DMS153 treated with DMSO at 0.1 percent for 48 hours (cell line): ENCODE measurements at regions not wholly inside any gene's neighbourhood (a gene's known extent, or its start where the extent isn't known, plus 50 kb on each side); places are given as distances from the start of the nearest gene placed in this dataset.
"Not testable (repeated sequence)": the region's sequence is repeated elsewhere in the genome, so short reads cannot be mapped to it uniquely, and the experiment has no call there.

Source experiments
- DNase-seq: peaks from one replicate; lab custom pipeline; 2025; ENCODE audit not compliant: unreplicated experiment; lab: John Stamatoyannopoulos, UW

DNA sequence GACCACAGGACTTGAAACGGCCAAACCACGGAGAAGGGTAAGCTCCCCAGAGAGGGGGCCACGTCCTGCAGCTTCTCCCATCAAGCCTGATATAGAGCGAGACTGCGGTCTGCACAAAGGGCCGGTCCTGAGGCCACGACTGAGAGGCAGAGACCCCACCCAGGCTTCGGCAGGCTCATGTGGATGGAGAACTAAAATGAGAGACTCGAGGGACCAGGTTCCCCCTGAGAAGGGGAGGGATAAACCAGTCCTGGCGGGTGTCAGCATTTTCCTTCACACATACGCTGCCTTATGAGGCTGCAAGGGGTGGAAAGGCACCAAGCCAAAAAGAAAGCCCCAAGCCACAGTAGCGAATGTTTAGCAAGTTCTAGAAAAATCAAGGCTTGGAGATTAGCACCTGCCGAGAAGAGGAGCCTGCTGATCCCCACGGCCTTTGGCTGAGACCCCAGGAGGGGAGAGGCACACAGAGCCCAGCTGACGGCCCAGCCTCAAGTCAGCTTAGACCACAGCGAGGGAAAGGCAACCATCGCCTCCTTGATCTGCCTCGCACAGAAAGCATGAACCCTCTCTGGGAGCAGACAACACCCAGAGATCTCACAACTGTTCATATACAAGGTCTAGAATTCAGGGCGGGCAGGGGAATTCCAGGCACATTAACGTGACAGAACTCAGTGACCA is 92.6 kb upstream of the RNF32 start:
- DNase-seq = no peak

DNA sequence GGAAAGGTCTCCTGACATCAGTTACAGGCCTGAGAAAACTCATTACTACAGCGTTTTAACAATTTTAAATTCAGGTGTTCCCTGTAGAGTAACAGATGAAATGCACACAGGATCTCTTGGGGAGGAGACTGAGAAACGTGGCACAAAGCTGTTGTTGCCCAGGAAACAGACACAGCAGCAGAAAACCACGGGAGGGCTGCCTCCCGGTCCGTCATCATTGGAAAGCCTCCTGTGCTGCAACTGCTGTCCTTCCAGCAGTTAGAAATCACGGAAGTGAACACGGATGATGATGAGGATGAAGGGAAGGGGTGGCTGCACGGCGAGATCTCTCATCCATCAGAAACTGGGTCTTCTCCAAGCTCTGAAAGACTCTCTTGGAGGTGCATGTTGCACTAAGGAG is 94.6 kb upstream of the RNF32 start:
- no peak for DNase-seq

DNA sequence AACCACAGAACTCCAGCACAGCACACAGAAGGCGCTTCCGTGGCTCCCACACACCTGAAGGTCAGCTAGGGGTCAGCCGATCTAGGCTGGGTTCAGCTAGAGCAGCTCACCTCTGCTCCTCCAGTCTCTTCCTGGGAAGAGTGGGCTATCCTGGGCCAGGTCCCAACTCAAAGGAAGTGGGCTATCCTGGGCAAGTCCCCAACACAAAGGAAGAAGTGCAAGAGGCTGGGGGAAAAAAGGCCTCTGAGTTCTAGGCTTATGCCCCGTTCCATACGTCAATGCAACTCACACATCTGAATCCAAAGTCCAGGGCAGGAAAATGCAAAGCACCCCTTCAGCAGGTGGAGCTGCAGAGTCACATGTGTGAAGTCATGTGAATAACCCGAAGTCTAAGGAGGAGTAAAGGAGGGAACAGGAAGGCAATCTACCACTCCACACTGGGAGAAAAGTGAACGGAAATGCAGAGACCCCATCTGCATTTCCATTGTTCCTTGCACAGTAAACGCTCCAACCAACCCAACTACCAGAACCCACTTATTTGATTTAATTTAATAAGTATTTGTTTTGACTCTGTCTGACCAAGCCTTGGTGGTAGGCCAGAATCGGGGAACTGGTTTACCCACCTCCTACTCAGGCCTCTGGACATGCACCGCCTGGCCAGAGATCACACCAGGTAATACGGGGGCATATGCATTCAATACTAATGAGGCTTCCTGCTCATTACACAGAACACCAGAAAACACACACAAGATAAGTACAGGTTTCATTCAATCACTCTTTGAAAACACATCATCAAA is 95.5 kb upstream of the RNF32 start:
- DNase-seq = no peak

DNA sequence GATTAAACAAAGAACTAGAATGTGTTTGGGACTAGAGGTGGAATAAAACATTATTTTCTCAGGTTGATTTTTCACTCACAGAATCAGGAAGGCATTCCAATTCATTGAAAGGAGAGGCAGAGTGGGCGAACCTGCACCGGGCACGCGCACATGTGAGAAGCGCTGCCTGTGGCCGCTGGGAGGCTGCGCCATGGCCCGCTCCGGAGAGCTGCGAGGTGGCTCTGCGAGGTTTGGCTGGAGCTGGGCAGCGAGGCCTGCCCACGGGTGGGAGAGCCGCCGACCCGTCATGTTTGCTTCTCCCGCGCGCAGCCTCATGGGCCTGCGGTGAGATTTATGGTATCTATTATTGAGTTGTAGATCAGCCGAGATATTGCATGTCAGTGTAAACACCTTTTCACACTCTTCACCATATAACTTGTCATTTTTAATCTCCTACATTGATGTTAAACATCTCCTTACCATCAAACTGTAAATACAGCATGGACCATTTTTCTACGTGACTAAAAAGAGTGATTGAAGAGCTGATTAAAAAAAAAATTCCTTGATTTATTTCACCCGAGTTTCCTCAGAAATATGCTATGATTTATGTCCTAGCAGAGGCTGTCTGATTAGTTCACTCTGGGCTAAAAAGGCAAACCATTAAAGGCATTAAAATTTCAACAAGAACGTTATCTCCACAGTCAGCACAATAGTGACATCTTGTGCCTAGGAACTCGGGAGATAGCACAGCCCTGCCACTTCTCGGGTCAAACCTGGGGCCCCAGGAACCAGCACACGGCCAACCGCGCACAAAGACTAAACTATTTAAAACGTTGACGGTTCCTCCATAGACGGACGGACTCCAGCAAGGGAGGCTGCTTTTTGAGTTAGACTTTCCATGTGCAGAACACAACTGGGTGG is 96.6 kb upstream of the RNF32 start:
- DNase-seq = no peak

DNA sequence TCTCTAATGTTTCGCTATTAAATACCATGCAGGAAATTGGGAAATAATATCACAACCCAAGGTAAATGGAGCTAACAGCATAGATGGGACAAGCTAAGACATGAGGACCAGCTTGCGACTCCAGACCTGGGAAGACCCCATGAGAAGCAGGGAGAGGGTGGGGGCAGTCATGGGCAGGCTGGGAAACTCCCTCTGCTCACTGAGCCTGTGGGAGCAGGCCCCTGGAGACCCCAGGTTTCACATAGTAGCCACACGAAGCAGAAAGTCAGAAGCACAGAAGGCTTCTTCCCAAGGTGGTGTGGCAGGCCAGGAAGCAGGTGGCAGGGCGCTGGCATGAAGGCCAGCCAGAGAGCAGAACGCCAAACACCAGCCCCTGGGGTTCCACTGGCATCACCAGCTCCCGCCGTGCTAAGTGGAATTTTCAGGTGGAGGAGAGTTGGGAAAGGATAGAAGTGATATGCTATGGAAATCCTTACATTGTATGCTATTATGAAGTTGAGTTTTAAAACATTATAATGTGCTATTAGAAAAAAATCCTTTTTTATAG is 99.9 kb upstream of the RNF32 start:
- DNase-seq = no peak

DNA sequence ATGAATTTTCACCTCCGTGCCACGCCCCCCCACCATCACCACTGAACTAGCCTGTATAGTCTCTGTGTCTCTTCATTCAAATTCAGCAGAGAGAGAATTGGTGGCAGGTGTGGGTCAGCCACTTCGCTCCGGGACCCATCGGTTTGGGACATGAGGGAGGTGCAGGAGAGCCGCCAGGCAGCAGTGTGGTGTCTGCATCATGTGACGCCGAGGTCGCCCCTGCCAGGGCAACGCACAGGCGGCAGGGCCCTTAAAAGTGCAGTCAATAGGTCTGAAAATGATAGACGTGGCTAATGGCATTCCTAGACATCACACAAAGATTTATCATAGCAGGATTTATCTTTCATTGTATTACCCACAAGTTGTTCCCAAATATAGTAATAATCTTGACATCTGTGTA is 100.6 kb upstream of the RNF32 start:
- DNase-seq = no peak

DNA sequence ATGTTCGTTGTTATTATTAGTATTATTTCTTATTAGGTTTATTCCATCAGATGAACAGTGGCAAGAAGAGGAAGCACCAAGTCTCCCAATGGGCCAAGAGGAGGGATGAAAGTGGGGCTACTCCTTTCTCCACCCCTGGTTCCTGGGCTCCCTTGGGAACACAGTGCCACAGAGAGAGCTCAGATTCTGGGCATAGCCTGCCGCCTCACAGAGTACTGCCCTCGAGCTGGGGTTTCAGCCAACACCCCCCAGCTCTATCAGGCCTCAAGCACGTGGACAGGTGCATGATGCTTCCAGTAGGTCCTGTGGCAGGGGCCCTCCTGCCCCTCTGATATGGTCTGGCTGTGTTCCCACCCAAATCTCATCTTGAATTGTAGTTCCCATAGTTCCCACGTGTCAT is 103.6 kb upstream of the RNF32 start:
- DNase-seq = no peak

DNA sequence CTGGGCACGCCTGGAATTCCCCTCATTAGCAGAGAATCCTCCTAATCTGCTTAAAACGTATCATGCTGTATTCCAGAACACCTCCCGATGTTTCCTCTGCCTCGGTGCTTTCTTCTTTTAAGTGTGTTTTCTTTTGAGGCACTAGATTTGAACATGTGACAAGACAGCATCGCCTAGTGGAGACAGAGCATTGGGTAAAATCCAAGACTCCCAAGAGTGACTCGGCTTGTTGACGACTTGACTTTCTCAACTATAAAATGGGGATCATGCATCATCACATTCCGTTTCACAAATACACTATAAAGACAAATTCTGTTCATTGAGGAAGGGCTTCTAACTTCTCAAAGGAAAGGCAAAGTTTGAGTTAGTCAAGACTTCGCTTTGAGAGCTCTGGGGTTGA is 105.6 kb upstream of the RNF32 start:
- DNase-seq = no peak

DNA sequence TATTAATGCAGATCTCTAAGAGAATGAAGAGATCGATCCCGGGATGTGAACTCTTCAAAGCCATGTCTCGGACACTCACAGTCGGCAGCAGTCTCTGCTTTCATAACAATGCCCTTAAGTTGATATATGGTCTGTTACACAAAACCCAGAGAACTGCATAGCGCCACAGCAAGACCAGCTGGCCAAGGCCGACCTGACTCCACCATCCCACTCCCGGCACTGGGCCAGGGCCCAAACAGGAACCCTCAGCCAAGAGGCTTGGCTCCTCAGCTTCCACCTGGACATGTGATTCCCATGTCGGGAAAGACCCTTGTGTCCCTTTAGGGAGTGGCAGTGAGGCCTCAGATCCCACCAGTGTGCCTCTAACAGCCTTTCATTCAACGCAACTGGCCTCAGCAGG is 106.6 kb upstream of the RNF32 start:
- no peak for DNase-seq

DNA sequence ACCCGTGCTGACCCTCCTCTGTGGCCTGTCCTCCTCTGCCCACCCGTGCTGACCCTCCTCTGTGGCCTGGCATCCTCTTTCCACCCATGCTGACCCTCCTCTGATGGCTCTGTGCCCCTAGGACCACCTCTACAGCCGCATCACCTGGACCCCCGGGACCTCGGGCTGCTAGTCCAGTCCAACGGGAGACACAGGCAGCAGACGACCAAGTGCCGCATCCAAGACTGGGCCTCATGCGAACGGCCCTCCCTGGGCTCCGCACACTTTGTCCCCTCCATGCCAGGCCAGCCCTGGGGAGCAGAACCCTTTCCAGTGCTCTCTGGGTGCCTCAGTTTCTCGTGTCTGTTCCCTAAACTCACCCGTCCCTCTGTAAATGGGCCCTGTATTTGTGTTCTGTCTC is 107.2 kb upstream of the RNF32 start:
- no peak for DNase-seq

DNA sequence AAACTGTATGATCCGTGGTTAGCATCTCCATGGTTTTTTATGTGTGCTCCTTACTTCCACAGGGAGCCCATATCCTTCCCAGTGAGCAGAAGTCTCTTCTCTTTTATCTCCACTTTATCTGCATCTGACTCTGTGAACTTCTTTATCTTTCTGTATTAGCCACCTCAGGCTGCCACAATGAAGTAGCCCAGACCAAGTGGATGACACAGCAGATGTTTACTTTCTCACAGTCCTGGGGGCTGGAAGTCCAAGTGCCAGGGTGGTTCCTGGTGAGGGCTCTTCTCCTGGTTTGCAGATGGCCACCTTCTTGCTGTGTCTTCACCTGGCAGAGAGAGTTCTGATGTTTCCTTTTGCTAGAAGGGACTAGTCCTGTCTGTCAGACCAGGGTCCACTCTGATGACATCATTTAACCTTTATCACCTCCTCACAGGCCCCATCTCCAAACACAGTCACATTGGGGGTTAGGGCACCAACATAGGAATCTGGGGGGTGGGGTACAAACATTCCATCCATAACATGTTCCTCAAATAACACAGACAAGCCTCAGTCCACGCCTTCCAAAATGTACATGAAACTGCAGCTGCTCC is 108.5 kb upstream of the RNF32 start:
- DNase-seq = no peak

DNA sequence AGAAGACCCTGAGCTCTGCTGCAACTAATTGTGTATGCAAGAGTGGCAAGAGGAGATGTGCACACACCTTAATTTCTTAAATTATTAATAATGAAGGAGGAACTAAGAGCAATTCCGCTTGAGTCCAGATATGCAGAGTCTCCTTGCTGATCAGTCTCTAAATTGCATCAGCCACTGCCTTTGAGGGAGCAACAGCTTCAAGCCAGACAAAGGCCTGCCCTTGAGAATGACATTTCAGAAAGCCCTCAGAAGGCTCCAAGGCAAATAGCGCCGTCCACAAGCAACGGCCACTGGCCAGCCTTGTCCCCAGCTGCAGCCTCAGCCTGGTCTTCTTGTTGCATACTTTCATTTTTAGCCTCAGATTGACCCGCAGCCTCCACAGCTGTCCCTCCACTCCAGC is 110.6 kb upstream of the RNF32 start:
- no peak for DNase-seq

DNA sequence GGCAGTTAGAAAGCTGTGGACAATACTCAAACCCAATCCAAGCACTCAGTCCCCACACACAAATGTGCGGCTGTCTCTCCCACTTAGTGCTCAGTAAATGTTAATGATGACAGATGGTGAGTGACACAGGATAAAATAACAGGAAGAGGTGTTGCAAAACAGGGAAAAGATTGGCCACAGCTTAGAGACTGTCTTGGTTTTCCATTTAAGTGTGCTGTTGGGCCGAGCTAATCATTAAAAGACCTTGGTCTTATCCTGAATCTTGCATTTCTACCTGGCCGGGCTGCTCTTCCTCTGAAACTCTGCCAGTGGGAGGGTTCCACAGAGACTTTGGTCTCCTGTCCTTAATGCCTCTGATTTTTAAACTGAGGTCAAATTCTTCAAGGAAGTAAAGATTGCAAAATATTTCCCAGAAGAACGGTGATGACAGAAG is 113.1 kb upstream of the RNF32 start:
- no peak for DNase-seq

DNA sequence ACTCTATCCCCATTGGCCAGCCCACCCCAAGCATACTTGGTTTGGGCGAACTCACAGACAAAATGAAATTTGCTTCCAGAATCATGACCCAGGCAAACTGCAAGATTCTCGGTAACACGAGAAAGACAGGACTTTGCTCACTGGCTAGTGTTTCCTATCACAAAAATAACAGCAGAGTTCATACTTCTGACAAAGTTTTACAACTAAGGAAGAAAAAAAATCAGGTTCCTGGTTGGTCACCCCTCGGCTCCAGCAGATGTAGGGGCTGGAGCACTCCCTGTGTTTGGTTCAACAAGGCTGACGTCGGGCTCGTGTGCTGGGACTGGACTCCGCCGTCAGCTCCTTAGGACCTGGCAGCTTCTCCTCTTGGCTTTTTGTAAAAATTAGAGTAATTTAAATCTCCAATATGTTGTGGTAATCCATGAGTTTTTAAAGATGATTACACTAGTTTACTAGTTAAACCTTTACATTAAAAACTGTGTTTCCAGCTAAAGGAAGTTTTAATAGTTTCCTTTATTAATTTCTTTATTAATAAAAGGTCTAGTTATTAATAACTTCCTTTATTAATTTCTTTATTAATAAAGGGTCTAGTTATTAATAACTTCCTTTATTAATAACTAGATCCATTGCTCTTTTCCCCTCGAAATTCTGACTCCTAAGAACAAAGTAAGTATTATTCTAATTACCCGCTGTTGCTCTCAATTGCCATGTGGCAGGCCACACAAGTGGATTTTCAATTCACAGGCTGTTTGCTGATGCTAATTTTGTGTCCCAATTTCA is 115.6 kb upstream of the RNF32 start:
- no peak for DNase-seq

DNA sequence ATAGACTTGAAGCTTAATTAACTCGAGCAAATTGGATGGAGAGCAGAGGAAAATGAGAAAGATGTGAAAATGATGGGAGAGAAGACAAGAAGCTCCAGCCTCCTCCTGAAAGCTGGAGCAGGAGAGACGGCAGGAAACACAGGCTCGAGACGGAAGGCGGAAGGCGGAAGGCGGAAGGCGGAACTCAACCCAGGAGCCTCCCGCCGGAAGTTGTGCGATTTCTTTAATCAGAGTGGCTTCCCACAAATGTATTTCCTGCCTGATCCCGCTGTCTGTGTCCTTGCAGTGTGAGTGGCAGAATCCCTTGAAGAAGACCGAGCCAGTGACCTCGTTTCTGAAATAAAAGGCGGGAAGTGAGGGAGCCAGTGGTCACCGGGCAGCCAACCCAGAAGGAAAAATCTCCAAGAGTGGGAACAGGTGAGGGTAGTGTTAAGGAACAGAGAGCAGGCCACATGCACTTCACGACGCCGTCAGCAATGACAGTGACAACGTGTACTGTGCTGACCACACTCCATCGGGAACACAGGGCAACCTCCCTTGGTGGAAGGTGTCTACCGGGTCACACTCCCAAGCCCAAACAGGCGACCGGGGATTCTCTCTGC is 117.0 kb upstream of the RNF32 start:
- no peak for DNase-seq

DNA sequence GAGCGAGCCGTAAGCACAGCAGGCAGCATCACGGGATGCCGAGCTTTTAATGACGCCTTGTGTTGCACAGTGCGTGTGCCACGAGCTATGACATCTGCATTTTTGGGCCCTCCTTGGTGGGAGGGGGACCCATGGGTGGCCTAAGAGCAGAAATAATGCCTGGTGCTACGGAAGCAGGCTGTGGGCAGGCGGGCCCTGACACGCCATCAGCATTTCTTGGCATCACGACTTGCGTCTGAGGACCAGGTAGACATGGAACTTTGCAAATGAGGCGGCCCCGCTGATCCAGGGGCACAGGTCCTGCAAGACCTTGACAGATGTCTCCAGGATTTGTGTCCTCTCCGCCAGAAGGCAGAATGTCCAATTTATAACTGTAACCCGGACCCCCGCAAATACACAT is 117.8 kb upstream of the RNF32 start:
- DNase-seq = no peak

DNA sequence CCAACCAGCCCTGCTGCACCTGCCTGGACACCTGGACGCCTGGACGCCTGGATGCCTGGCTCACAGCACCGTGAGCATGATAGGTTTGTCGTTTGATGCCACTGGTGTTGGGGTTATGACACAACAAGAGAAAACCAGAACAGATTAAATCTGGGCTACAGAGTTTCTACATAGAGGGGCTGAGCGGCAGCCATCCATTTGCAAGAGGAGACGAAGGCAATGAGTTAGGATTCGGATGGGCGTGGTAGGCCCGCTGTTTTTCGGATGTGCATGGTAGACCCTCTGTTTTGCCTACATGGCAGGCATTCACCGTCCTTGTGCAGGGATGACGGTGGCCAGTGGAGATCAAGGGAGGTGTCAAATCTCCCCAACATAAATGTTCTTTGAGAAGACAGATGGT is 121.5 kb upstream of the RNF32 start:
- no peak for DNase-seq

DNA sequence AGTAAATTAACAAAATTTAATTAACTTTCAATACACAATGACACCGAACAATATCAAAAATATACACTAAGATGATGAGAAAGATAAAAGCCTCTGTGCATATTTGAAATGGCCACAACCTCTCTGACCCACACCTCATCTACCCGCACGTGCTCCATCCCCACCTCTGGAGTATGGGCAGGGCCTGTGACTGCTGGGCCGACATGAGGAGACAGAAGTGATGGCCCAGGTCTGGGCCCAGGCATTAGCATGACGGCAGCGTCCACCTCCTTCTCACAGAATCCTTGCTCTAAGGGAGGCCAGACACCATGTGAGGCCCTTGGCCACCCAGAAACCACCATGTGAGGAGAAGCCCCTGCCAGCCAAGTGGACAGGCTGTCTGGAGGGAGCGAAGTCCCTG is 122.1 kb upstream of the RNF32 start:
- no peak for DNase-seq

DNA sequence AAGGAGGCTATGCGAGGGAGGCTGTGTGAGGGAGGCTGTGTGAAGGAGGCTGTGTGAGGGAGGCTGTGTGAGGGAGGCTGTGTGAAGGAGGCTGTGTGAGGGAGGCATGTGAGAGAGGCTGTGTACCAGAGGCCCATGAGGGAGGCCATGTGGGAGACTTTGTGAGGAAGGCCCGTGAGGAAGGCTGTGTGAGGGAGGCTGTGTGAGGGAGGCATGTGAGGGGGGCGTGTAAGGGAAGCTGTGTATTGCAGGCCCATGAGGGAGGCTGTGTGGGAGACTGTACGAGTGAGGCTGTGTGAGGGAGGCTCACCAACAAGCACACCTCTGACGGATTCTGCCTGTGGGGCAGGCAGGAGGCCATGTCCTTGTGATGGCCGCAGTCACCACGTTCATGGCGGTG is 122.7 kb upstream of the RNF32 start:
- not testable (repeated sequence) for DNase-seq

DNA sequence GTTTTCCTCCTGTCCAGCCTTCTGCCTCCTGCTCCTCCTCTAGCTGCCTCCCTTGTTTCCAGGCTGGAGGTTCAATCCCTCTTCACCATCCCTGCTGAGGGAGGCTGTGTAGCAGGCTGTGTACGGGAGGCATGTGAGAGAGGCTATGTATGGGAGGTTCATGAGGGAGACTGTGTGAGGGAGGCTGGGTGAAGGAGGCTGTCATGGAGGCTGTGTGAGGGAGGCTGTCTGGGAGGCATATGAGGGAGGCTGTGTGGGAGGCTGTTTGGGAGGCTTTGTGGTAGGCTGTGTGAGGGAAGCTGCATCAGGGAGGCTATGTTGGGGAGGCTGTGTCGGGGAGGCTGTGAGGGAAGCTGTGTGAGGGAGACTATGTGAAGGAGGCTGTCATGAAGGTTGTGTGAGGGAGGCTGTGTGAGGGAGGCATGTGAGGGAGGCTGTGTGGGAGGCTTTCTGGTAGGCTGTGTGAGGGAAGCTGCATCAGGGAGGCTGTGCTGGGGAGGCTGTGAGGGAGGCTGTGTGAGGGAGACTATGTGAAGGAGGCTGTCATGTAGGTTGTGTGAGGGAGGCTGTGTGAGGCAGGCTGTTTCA is 123.7 kb upstream of the RNF32 start:
- DNase-seq = no peak
